ENCODE measurements at regions not wholly inside any gene's neighbourhood (a gene's known extent, or its start where the extent isn't known, plus 50 kb on each side); places are given as distances from the start of the nearest gene placed in this dataset.

GRCh38 chr7:13016036-13016581 lies 328.7 kb downstream of the ARL4A start:
- Histone ChIP-seq H3K4me3 (ENCODE audit: low read depth, low read length) (no peak overlapping the region), H3K36me3 (ENCODE audit: control insufficient read depth, insufficient read depth, low read length) (no peaks in the 10 kb centered on the region)
- no peak for DNase-seq (ENCODE audit: low read depth)

GRCh38 chr7:13016592-13017332 lies 329.3 kb downstream of the ARL4A start:
- no peaks in the 10 kb centered on the region for H3K27me3 ChIP-seq (ENCODE audit: control insufficient read depth, insufficient read depth, low read length)
- no peak overlapping the region for H3K4me3 ChIP-seq (ENCODE audit: low read depth, low read length)
- DNase-seq (ENCODE audit: low read depth) = no peak
- no peaks in the 10 kb centered on the region for H3K36me3 ChIP-seq (ENCODE audit: control insufficient read depth, insufficient read depth, low read length)
- TF ChIP-seq, protein P1, sequence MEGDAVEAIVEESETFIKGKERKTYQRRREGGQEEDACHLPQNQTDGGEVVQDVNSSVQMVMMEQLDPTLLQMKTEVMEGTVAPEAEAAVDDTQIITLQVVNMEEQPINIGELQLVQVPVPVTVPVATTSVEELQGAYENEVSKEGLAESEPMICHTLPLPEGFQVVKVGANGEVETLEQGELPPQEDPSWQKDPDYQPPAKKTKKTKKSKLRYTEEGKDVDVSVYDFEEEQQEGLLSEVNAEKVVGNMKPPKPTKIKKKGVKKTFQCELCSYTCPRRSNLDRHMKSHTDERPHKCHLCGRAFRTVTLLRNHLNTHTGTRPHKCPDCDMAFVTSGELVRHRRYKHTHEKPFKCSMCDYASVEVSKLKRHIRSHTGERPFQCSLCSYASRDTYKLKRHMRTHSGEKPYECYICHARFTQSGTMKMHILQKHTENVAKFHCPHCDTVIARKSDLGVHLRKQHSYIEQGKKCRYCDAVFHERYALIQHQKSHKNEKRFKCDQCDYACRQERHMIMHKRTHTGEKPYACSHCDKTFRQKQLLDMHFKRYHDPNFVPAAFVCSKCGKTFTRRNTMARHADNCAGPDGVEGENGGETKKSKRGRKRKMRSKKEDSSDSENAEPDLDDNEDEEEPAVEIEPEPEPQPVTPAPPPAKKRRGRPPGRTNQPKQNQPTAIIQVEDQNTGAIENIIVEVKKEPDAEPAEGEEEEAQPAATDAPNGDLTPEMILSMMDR (IDR thresholded peaks at IDR 0.05; ENCODE audit: insufficient read depth, low read length, poor library complexity, severe bottlenecking) = no peak

More at GRCh38 chr7:13016036-13016581, 328.7 kb downstream of the ARL4A start:
- no peaks in the 10 kb centered on the region for H3K27me3 ChIP-seq (ENCODE audit: control insufficient read depth, insufficient read depth, low read length)
- TF ChIP-seq, protein P1 (IDR thresholded peaks at IDR 0.05; ENCODE audit: insufficient read depth, low read length, poor library complexity, severe bottlenecking) = no peak

GRCh38 chr7:13017333-13017857 lies 330.0 kb downstream of the ARL4A start:
- Histone ChIP-seq H3K36me3 (ENCODE audit: control insufficient read depth, insufficient read depth, low read length) (no peaks in the 10 kb centered on the region), H3K4me3 (ENCODE audit: low read depth, low read length) (no peak overlapping the region), H3K27me3 (ENCODE audit: control insufficient read depth, insufficient read depth, low read length) (no peaks in the 10 kb centered on the region)
- TF ChIP-seq, protein P1 (IDR thresholded peaks at IDR 0.05; ENCODE audit: insufficient read depth, low read length, poor library complexity, severe bottlenecking) = no peak
- peak; percentile 56 for DNase-seq (ENCODE audit: low read depth)

DNA sequence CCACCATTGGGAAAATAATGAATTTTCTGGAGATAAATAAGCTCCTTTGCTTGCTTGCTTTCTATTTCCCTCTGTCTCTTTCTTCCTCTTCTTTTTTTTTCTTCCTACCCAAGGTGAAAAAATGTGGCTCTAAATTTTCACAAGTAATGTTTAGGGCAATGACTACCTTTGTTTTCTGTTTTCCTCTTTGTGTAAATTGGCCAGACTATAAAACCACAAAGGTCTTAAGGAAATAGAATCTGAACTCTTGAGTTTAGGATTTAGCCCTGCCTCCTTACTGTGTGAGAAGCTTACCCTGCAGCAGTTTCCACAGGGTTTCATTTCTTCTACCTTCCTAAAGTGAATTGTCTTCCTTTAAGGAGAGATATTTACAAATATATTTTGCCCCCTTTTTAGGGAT lies 330.4 kb downstream of the ARL4A start:
- H3K27me3 ChIP-seq (ENCODE audit: control insufficient read depth, insufficient read depth, low read length) = no peaks in the 10 kb centered on the region
- H3K36me3 ChIP-seq (ENCODE audit: control insufficient read depth, insufficient read depth, low read length) = no peaks in the 10 kb centered on the region
- TF ChIP-seq, protein P1 (IDR thresholded peaks at IDR 0.05; ENCODE audit: insufficient read depth, low read length, poor library complexity, severe bottlenecking) = no peak
- DNase-seq (ENCODE audit: low read depth) = no peak
- H3K4me3 ChIP-seq (ENCODE audit: low read depth, low read length) = no peak overlapping the region

DNA sequence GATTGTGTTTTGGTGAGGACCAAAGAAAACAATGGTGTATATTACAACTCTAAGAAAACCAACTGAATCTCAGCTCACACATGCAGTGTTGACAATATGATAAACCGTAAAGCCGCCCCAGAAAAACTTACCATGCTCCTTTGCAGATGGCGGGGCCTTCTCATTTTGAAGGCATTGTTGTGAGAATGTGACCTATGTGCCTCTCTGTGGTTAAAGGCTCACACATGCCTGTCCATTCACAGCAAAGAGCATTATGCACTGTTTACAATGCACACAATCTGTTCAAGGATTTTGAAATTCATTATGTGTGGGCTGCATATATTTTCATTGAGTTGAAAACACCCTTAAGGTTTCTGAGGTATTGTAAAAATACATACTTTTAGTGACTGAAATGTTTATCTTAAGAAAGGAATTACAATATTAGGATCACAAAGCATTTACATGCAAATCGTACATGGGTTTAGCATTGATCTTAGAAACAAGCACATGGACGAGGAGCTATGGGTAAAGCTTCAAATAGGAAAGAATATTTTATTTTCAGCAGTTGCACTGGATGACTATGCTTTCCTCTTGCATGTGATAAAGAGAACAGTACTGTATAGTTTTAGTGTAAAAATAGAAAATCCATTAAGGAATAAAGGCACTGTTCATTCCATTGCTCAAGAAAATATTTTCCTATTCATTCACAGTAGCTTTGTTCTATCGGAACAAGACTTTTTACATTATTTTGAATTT lies 334.3 kb downstream of the ARL4A start:
- TF ChIP-seq, protein P1 (IDR thresholded peaks at IDR 0.05; ENCODE audit: insufficient read depth, low read length, poor library complexity, severe bottlenecking) = no peak
- Histone ChIP-seq H3K27me3 (ENCODE audit: control insufficient read depth, insufficient read depth, low read length) (no peaks in the 10 kb centered on the region), H3K4me3 (ENCODE audit: low read depth, low read length) (no peak overlapping the region), H3K36me3 (ENCODE audit: control insufficient read depth, insufficient read depth, low read length) (no peaks in the 10 kb centered on the region)
- no peak for DNase-seq (ENCODE audit: low read depth)
